Osteocyte (in vitro differentiated cells): ENCODE measurements at regions not wholly inside any gene's neighbourhood (a gene's known extent, or its start where the extent isn't known, plus 50 kb on each side); places are given as distances from the start of the nearest gene placed in this dataset.

ENCODE experiments used
- DNase-seq: peaks from one replicate; pipeline ENCODE4 v3.0.0; 2021; ENCODE audit warnings: mixed read lengths; ENCODE audit not compliant: unreplicated experiment; ENCODE audit errors: extremely low spot score
- H3K27ac Mint-ChIP-seq: one replicate; pipeline ENCODE4 v1.8.0; 2021; ENCODE audit warnings: mild to moderate bottlenecking, mixed read lengths; ENCODE audit not compliant: unreplicated experiment
- H3K27me3 Mint-ChIP-seq: one replicate; pipeline ENCODE4 v1.8.0; 2021; ENCODE audit warnings: mixed read lengths; ENCODE audit not compliant: unreplicated experiment
- H3K36me3 Mint-ChIP-seq: one replicate; pipeline ENCODE4 v1.8.0; 2021; ENCODE audit warnings: mixed read lengths; ENCODE audit not compliant: unreplicated experiment
- H3K4me1 Mint-ChIP-seq: one replicate; pipeline ENCODE4 v1.8.0; 2021; ENCODE audit warnings: mixed read lengths; ENCODE audit not compliant: unreplicated experiment
- H3K4me3 Mint-ChIP-seq: one replicate; pipeline ENCODE4 v1.8.0; 2021; ENCODE audit warnings: mild to moderate bottlenecking, moderate library complexity, mixed read lengths; ENCODE audit not compliant: unreplicated experiment
- H3K9me3 Mint-ChIP-seq: one replicate; pipeline ENCODE4 v1.8.0; 2021; ENCODE audit warnings: mixed read lengths; ENCODE audit not compliant: unreplicated experiment
- TF ChIP-seq, protein P1 (sequence below): fragments of 200-600 bp; sonication (generic); IDR thresholded peaks from 2 replicates; pipeline ENCODE4 v1.5.0; 2021; ENCODE audit warnings: antibody characterized with exemption, mild to moderate bottlenecking, moderate library complexity

DNA sequence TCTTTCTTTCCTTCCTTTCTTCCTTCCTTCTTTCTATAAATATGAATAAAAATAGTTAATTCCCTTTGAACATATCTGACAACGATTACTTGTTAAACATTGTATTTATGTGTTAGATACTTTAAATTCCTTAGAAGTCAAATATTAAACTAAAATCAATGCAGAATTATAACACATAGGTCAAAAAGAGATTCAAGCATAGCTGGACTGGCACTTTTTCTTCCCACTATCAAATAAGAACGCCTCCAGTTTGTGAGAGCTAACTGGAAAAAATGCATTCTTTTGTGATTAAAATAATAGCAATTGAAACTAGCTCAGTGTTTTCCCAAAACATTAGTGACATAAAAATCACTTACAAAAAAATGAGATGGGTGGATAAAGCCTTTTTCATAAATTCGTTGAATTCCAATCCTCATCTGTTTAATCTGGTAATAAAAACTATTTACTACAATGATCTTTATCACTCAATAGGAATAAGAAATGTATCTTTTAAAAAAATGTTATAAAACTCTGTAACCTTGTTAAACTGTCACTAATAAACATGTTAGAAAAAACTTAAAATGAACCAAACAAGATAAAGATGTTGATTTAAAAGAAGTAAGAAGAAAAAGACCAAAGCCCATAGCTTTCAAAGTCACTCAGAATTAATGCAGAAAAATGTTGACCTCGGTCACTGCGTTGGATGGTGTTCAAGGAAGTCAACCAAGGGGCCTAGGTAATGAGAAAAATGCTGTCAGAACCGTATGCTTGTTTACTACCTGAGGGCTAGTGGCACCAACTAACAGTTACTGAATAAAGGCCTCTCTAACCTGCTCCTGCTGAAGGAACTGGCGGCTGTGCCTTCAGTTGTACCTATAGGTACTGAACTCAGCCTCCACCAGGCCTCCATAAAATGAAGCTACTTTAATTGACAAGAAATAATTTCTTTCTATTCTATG, 1039.5 kb upstream of the SLC10A2 start:
- no peak for DNase-seq
- Mint-ChIP-seq H3K4me3 (no peak overlapping the region), H3K27ac (no peak overlapping the region), H3K27me3 (no peaks in the 10 kb centered on the region), H3K36me3 (no peaks in the 10 kb centered on the region), H3K9me3 (peaks cover 14% of the 10 kb centered on the region), H3K4me1 (peaks cover 12% of the 10 kb centered on the region)
- TF ChIP-seq, protein P1, sequence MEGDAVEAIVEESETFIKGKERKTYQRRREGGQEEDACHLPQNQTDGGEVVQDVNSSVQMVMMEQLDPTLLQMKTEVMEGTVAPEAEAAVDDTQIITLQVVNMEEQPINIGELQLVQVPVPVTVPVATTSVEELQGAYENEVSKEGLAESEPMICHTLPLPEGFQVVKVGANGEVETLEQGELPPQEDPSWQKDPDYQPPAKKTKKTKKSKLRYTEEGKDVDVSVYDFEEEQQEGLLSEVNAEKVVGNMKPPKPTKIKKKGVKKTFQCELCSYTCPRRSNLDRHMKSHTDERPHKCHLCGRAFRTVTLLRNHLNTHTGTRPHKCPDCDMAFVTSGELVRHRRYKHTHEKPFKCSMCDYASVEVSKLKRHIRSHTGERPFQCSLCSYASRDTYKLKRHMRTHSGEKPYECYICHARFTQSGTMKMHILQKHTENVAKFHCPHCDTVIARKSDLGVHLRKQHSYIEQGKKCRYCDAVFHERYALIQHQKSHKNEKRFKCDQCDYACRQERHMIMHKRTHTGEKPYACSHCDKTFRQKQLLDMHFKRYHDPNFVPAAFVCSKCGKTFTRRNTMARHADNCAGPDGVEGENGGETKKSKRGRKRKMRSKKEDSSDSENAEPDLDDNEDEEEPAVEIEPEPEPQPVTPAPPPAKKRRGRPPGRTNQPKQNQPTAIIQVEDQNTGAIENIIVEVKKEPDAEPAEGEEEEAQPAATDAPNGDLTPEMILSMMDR, result no peak

DNA sequence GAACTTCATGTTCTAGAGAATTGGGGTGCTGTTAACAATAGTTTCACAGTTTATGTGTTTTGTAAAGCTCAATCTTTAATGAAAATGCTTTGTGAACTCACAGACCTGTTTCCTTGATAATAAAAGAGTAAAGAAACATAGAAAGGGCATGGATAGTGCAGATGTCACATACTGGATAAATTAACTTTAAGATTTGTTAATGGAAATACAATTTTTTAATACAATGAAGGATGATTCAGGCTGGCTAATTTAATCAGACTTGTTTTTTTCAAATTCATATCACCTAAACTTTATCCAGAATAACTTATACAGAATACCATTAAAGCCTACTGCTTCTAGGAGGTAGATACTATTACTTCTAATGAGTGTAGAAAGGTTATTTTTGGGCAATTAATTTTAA, 1033.5 kb upstream of the SLC10A2 start:
- H3K36me3 Mint-ChIP-seq, result no peaks in the 10 kb centered on the region
- no peaks in the 10 kb centered on the region for H3K4me1 Mint-ChIP-seq
- no peak overlapping the region for H3K4me3 Mint-ChIP-seq
- TF ChIP-seq, protein P1, result no peak
- no peaks in the 10 kb centered on the region for H3K9me3 Mint-ChIP-seq
- H3K27me3 Mint-ChIP-seq, result no peaks in the 10 kb centered on the region
- no peak for DNase-seq
- H3K27ac Mint-ChIP-seq, result no peak overlapping the region

DNA sequence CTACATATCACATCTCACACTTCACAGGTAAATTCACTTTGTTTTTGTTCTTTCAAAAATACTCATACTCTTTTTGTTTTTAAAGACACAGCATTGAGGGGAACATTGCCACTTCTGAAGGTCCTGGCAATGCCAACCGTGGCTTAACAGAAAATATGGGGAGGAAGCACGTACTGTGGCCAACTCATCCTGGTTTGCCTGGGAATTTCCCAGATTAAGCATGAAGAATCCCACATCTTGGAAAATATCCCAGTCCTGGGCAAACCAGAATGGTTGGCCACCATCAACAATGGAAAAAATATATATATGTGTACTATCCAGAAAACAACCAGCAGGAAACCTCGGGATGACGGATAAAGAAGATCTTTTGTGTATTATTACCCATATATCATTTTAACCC, 1032.2 kb upstream of the SLC10A2 start:
- no peak for DNase-seq
- TF ChIP-seq, protein P1, result no peak
- Mint-ChIP-seq H3K4me3 (no peak overlapping the region), H3K4me1 (no peaks in the 10 kb centered on the region), H3K36me3 (no peaks in the 10 kb centered on the region), H3K9me3 (no peaks in the 10 kb centered on the region), H3K27me3 (no peaks in the 10 kb centered on the region), H3K27ac (no peak overlapping the region)

DNA sequence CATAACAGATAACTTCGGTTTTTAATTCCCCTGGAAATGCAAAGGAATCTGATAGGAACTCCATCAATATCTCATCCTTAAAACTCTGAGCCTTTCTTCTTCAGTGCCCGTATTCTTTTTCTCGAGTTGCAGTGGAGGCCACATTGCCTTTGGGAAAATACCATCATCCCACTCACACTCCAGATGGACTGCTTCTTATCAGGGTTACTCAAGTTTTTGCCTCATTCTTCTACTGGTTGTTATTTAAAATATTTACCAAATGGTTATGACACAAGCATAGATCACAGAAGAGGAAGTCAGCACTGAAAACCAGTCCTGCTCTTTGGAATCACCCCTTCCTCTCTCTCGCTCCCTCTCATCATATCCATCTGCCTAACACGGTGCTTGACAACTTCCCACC, 1020.5 kb upstream of the SLC10A2 start:
- no peak overlapping the region for H3K4me3 Mint-ChIP-seq
- no peaks in the 10 kb centered on the region for H3K36me3 Mint-ChIP-seq
- no peak overlapping the region for H3K27ac Mint-ChIP-seq
- H3K4me1 Mint-ChIP-seq, result peaks cover 2% of the 10 kb centered on the region
- H3K27me3 Mint-ChIP-seq, result no peaks in the 10 kb centered on the region
- no peak for DNase-seq
- TF ChIP-seq, protein P1, result no peak
- H3K9me3 Mint-ChIP-seq, result peaks cover 8% of the 10 kb centered on the region

DNA sequence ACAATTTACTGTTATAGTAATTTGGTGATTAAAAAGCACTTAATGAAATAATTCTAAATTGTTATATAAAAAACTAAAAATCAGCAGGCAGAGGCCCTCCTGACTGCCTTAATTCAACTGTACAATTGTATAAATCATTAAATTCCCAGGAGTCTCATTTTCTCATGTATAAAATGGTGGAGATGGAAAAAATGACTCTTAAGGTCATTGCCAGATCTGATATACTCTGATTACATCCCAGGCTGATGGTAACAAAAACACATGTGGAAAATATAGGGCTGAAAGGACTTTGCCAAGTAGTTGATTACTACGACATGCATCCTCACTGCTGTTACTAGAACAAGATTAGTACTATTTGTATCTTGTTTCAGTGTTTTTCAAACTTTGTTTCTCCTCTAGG, 1020.0 kb upstream of the SLC10A2 start:
- Mint-ChIP-seq H3K4me3 (no peak overlapping the region), H3K27ac (no peak overlapping the region), H3K9me3 (peaks cover 8% of the 10 kb centered on the region), H3K4me1 (peaks cover 2% of the 10 kb centered on the region), H3K27me3 (no peaks in the 10 kb centered on the region), H3K36me3 (no peaks in the 10 kb centered on the region)
- DNase-seq, result no peak
- TF ChIP-seq, protein P1, result no peak
